T-cell (primary cell): ENCODE measurements at regions not wholly inside any gene's neighbourhood (a gene's known extent, or its start where the extent isn't known, plus 50 kb on each side); places are given as distances from the start of the nearest gene placed in this dataset.

Experiments used
- ATAC-seq, 4 experiments: fragments of 200-7000 bp in 3 of 4; fragments of 150-1000 bp in 1 of 4; cut with Tn5 transposase; replicated peaks in 1 of 4; 1 replicate in 3 of 4; 2 replicates in 1 of 4; pipeline ENCODE4 v1.10.0; 2021; ENCODE audit warnings: moderate library complexity in 3 of 4, mild to moderate bottlenecking in 2 of 4, moderate number of reproducible peaks in 1 of 4
- CTCF ChIA-PET, 2 donors: fragments of 300-600 bp; sonication (Branson Sonifier 250); formaldehyde crosslinking; loops; one replicate each; lab custom pipeline; 2022; ENCODE audit warnings: antibody characterized with exemption in 2 of 2; lab: Charles Lee
- POLR2A ChIA-PET, 2 donors: fragments of 300-600 bp; sonication (Branson Sonifier 250); formaldehyde crosslinking; loops; one replicate each; lab custom pipeline; 2022; ENCODE audit warnings: antibody characterized with exemption in 2 of 2; lab: Charles Lee
- DNase-seq, 35 experiments: peaks; one replicate each; pipeline versions ENCODE4 v3.0.0 to v3.0.0-alpha.2; 2013 to 2023
- H3K27ac ChIP-seq: one replicate; pipeline ENCODE4 v1.5.1; 2013; ENCODE audit warnings: low read length
- H3K27me3 ChIP-seq, 2 experiments: replicated peaks in 1 of 2; 1 replicate in 1 of 2; 2 replicates in 1 of 2; pipeline versions ENCODE4 v1.6.1 to v1.7.0; 2013; ENCODE audit warnings: low read length in 1 of 2, mixed read lengths in 1 of 2; ENCODE audit not compliant: control insufficient read depth in 2 of 2, insufficient read depth in 2 of 2; ENCODE audit errors: extremely low read depth in 1 of 2
- H3K36me3 ChIP-seq, 2 donors: 1 replicate in 1 of 2; 2 replicates in 1 of 2; pipeline versions ENCODE4 v1.6.1 to v1.7.0; 2013; ENCODE audit warnings: low read length in 1 of 2; ENCODE audit not compliant: control insufficient read depth in 2 of 2, insufficient read depth in 1 of 2; ENCODE audit errors: extremely low read depth in 1 of 2
- H3K4me1 ChIP-seq, 2 experiments: 1 replicate in 1 of 2; 2 replicates in 1 of 2; pipeline versions ENCODE4 v1.6.1 to v1.7.0; 2013; ENCODE audit warnings: low read length in 2 of 2, mixed read lengths in 1 of 2; ENCODE audit not compliant: insufficient read depth in 2 of 2, control insufficient read depth in 1 of 2; ENCODE audit errors: extremely low read depth in 1 of 2
- H3K4me3 ChIP-seq, 2 donors: 1 replicate in 1 of 2; 2 replicates in 1 of 2; pipeline versions ENCODE4 v1.5.1 to v1.7.0; 2013; ENCODE audit warnings: mild to moderate bottlenecking in 2 of 2, low read length in 1 of 2, moderate library complexity in 1 of 2; ENCODE audit not compliant: control insufficient read depth in 1 of 2; ENCODE audit errors: extremely low read depth in 1 of 2
- H3K9me3 ChIP-seq: 2 replicates; pipeline ENCODE4 v1.7.0; 2013
- H3K27ac Mint-ChIP-seq, 2 donors: one replicate each; pipeline ENCODE4 v1.8.0; 2020 to 2021; ENCODE audit warnings: mild to moderate bottlenecking in 2 of 2, mixed read lengths in 2 of 2
- H3K27me3 Mint-ChIP-seq, 2 donors: one replicate each; pipeline ENCODE4 v1.8.0; 2021 to 2022; ENCODE audit warnings: mixed read lengths in 2 of 2
- H3K36me3 Mint-ChIP-seq: one replicate; pipeline ENCODE4 v1.8.0; 2021; ENCODE audit warnings: mixed read lengths
- H3K4me1 Mint-ChIP-seq, 3 donors: one replicate each; pipeline ENCODE4 v1.8.0; 2020 to 2022; ENCODE audit warnings: mixed read lengths in 3 of 3, mild to moderate bottlenecking in 1 of 3
- H3K4me3 Mint-ChIP-seq, 3 donors: one replicate each; pipeline ENCODE4 v1.8.0; 2020 to 2022; ENCODE audit warnings: mild to moderate bottlenecking in 3 of 3, mixed read lengths in 3 of 3, moderate library complexity in 3 of 3
- H3K9me3 Mint-ChIP-seq, 3 donors: one replicate each; pipeline ENCODE4 v1.8.0; 2020 to 2022; ENCODE audit warnings: mixed read lengths in 3 of 3
- WGBS: methylation state at CpG from one replicate; pipeline ENCODE4 v1.1.5; 2013; ENCODE audit warnings: missing lambda C conversion rate; ENCODE audit not compliant: insufficient coverage; 5-methylcytosine and 5-hydroxymethylcytosine counted together

GRCh38 chr15:97585408-97585807, 375.1 kb upstream of the ARRDC4 start:
- POLR2A ChIA-PET = no interaction called here
- H3K36me3 Mint-ChIP-seq = no peaks in the 10 kb centered on the region
- ATAC-seq (no peak), DNase-seq (no peak)
- no peak overlapping the region for H3K27ac Mint-ChIP-seq
- H3K9me3 ChIP-seq = no peaks in the 10 kb centered on the region
- WGBS = 100% methylated on average over 6 of the region's 10 CpGs
- H3K4me1 ChIP-seq = no peaks in the 10 kb centered on the region
- peaks cover 0 to 3% of the 10 kb centered on the region in 2 donors for H3K27me3 Mint-ChIP-seq
- H3K4me3 ChIP-seq = no peak overlapping the region
- CTCF ChIA-PET = no interaction called here
- peaks cover 15 to 31% (median 17%) of the 10 kb centered on the region in 3 donors for H3K9me3 Mint-ChIP-seq
- no peak overlapping the region for H3K27ac ChIP-seq
- H3K36me3 ChIP-seq = no peaks in the 10 kb centered on the region
- no peaks in the 10 kb centered on the region for H3K4me1 Mint-ChIP-seq
- peaks cover 0 to 5% of the 10 kb centered on the region in 2 experiments for H3K27me3 ChIP-seq
- no peak overlapping the region for H3K4me3 Mint-ChIP-seq

- POLR2A ChIA-PET = no interaction called here
Measured at GRCh38 chr15:97592778-97593177, 367.7 kb upstream of the ARRDC4 start.

GRCh38 chr15:97597801-97598200, 362.7 kb upstream of the ARRDC4 start:
- Histone ChIP-seq H3K4me3 (no peak overlapping the region), H3K4me1 (no peaks in the 10 kb centered on the region), H3K9me3 (no peaks in the 10 kb centered on the region), H3K36me3 (no peaks in the 10 kb centered on the region), H3K27ac (no peak overlapping the region), H3K27me3 (no peaks in the 10 kb centered on the region)
- Mint-ChIP-seq H3K27me3 (no peaks in the 10 kb centered on the region), H3K36me3 (no peaks in the 10 kb centered on the region), H3K9me3 (peaks cover 0 to 5% (median 0%) of the 10 kb centered on the region in 3 donors), H3K4me3 (no peak overlapping the region), H3K27ac (no peak overlapping the region), H3K4me1 (no peaks in the 10 kb centered on the region)
- ATAC-seq = no peak
- POLR2A ChIA-PET = no interaction called here
- CTCF ChIA-PET = no interaction called here
- WGBS = 67% methylated on average over 4 of the region's 5 CpGs
- DNase-seq = no peak

More at GRCh38 chr15:97592778-97593177, 367.7 kb upstream of the ARRDC4 start:
- ATAC-seq (no peak), DNase-seq (no peak)
- Mint-ChIP-seq H3K4me3 (no peak overlapping the region), H3K36me3 (no peaks in the 10 kb centered on the region), H3K27ac (no peak overlapping the region), H3K9me3 (peaks cover 0 to 5% (median 4%) of the 10 kb centered on the region in 3 donors), H3K27me3 (peaks cover 0 to 3% of the 10 kb centered on the region in 2 donors), H3K4me1 (no peaks in the 10 kb centered on the region)
- 94% methylated on average over 3 of the region's 4 CpGs for WGBS
- CTCF ChIA-PET = no interaction called here
- Histone ChIP-seq H3K9me3 (no peaks in the 10 kb centered on the region), H3K27me3 (no peaks in the 10 kb centered on the region), H3K4me1 (no peaks in the 10 kb centered on the region), H3K27ac (no peak overlapping the region), H3K4me3 (no peak overlapping the region), H3K36me3 (no peaks in the 10 kb centered on the region)

- Mint-ChIP-seq H3K36me3 (no peaks in the 10 kb centered on the region), H3K4me3 (no peak overlapping the region), H3K9me3 (peaks cover 0 to 5% (median 0%) of the 10 kb centered on the region in 3 donors), H3K4me1 (no peaks in the 10 kb centered on the region), H3K27me3 (no peaks in the 10 kb centered on the region), H3K27ac (no peak overlapping the region)
- 100% methylated on average over 2 of the region's 6 CpGs for WGBS
- ChIA-PET CTCF (no interaction called here), POLR2A (no interaction called here)
- ATAC-seq (no peak), DNase-seq (no peak)
- no peak overlapping the region for H3K4me3 ChIP-seq
- no peaks in the 10 kb centered on the region for H3K4me1 ChIP-seq
- no peak overlapping the region for H3K27ac ChIP-seq
- H3K36me3 ChIP-seq = no peaks in the 10 kb centered on the region
- no peaks in the 10 kb centered on the region for H3K27me3 ChIP-seq
- H3K9me3 ChIP-seq = no peaks in the 10 kb centered on the region
Measured at GRCh38 chr15:97598353-97598798, 362.1 kb upstream of the ARRDC4 start.

- Histone ChIP-seq H3K4me1 (no peaks in the 10 kb centered on the region), H3K4me3 (no peak overlapping the region), H3K27ac (no peak overlapping the region), H3K36me3 (no peaks in the 10 kb centered on the region), H3K27me3 (no peaks in the 10 kb centered on the region), H3K9me3 (no peaks in the 10 kb centered on the region)
- Mint-ChIP-seq H3K36me3 (no peaks in the 10 kb centered on the region), H3K9me3 (peaks cover 0 to 5% (median 0%) of the 10 kb centered on the region in 3 donors), H3K27ac (no peak overlapping the region), H3K4me1 (no peaks in the 10 kb centered on the region), H3K27me3 (no peaks in the 10 kb centered on the region), H3K4me3 (no peak overlapping the region)
- 80% methylated on average over 2 of the region's 5 CpGs for WGBS
- DNase-seq (no peak), ATAC-seq (no peak)
- ChIA-PET POLR2A (no interaction called here), CTCF (no interaction called here)
Measured at GRCh38 chr15:97600190-97600589, 360.3 kb upstream of the ARRDC4 start.

GRCh38 chr15:97604677-97605076, 355.8 kb upstream of the ARRDC4 start:
- DNase-seq = no peak
- Mint-ChIP-seq H3K27me3 (peaks cover 0 to 2% of the 10 kb centered on the region in 2 donors), H3K9me3 (peaks cover 0 to 5% (median 4%) of the 10 kb centered on the region in 3 donors), H3K36me3 (no peaks in the 10 kb centered on the region), H3K27ac (no peak overlapping the region), H3K4me1 (no peaks in the 10 kb centered on the region), H3K4me3 (no peak overlapping the region)
- ChIA-PET POLR2A (no interaction called here), CTCF (interaction anchor here in 1 of 2 donors (0.5 kb wide), 1 partner anchor 1610 kb away, joined by 5 read pairs; no protein-coding TSS in a partner anchor)
- Histone ChIP-seq H3K9me3 (no peaks in the 10 kb centered on the region), H3K4me1 (no peaks in the 10 kb centered on the region), H3K36me3 (no peaks in the 10 kb centered on the region), H3K4me3 (no peak overlapping the region), H3K27ac (no peak overlapping the region), H3K27me3 (no peaks in the 10 kb centered on the region)
- ATAC-seq = no peak
- 0% methylated on average over 1 of the region's 2 CpGs for WGBS

- no peaks in the 10 kb centered on the region for H3K9me3 ChIP-seq
- no peaks in the 10 kb centered on the region for H3K27me3 ChIP-seq
- Mint-ChIP-seq H3K27ac (no peak overlapping the region), H3K4me3 (no peak overlapping the region), H3K36me3 (no peaks in the 10 kb centered on the region), H3K4me1 (no peaks in the 10 kb centered on the region), H3K27me3 (no peaks in the 10 kb centered on the region), H3K9me3 (peaks cover 7 to 34% (median 12%) of the 10 kb centered on the region in 3 donors)
- no peak overlapping the region for H3K4me3 ChIP-seq
- DNase-seq (no peak), ATAC-seq (no peak)
- no CpG with 5 or more reads among the region's 1 CpG for WGBS
- ChIA-PET CTCF (no interaction called here), POLR2A (no interaction called here)
- no peaks in the 10 kb centered on the region for H3K36me3 ChIP-seq
- H3K27ac ChIP-seq = no peak overlapping the region
- no peaks in the 10 kb centered on the region for H3K4me1 ChIP-seq
Measured at GRCh38 chr15:97615114-97615513, 345.4 kb upstream of the ARRDC4 start.
